ENCODE measurements at regions not wholly inside any gene's neighbourhood (a gene's known extent, or its start where the extent isn't known, plus 50 kb on each side); places are given as distances from the start of the nearest gene placed in this dataset.

- DNase-seq, result no peak
Observed at GRCh38 chr9:12934545-12935272, 159.9 kb downstream of the LURAP1L start.

DNA sequence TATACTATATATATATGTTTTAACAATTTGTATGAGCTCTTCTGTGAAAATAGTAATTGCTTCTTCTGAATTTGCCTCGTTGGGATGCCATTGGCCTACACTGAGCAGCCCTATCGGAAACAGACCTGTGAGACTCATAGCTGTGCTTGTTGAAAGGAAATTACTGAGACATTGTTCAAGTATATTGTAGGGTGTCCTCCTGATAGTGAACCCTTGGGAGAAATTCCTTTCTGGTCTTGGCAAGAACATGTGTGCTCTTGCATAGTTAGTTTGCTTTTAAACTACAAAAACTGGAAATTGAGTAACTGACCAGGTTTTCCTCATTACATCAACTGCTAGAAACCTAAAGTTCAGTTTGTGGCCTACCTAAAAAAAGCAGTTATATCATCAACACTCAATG lies 160.9 kb downstream of the LURAP1L start:
- no peak for DNase-seq

- DNase-seq, result no peak
Observed at GRCh38 chr9:12954441-12954840, 179.6 kb downstream of the LURAP1L start.

- no peak for DNase-seq
Observed at GRCh38 chr9:12955510-12956163, 180.8 kb downstream of the LURAP1L start.

DNA sequence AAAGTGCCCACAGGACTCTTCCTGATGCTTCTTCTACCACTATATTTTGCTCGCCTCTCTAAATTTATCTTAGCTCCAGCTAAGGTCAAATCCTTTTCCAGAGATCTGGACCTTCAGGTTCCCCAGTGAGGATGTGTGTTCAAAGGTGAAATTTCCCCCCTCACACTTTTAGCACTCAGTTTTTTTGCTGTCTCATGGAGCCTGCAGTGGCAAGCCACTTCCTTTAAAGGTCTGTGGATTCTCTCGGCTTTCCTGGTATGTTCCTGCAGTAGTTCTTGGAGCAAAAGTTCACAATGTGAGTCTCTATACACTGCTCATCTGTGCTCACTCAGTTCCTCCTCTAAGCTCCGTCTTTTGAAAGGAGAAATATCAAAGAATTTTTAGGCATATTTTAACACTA lies 181.4 kb downstream of the LURAP1L start:
- DNase-seq, result no peak

DNA sequence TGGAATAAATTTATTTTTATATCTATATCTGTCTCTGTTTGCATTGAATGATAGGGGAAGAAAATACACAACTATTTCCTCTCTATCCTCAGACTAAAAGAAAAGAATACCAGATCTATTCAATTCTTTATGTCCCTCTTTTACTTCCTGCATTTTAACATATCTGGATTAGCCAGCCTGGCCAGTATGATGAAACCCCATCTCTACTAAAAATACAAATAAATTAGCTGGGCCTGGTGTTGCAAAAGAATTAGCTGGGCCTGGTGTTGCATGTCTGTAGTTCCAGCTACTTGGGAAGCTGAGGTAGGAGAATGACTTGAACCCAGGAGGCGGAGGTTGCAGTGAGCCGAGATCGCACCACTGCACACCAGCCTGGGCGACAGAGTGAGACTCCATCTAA lies 182.0 kb downstream of the LURAP1L start:
- DNase-seq, result no peak

GRCh38 chr9:12958279-12958678 lies 183.5 kb downstream of the LURAP1L start:
- DNase-seq, result no peak

GRCh38 chr9:12958708-12959107 lies 183.9 kb downstream of the LURAP1L start:
- DNase-seq, result no peak

DNA sequence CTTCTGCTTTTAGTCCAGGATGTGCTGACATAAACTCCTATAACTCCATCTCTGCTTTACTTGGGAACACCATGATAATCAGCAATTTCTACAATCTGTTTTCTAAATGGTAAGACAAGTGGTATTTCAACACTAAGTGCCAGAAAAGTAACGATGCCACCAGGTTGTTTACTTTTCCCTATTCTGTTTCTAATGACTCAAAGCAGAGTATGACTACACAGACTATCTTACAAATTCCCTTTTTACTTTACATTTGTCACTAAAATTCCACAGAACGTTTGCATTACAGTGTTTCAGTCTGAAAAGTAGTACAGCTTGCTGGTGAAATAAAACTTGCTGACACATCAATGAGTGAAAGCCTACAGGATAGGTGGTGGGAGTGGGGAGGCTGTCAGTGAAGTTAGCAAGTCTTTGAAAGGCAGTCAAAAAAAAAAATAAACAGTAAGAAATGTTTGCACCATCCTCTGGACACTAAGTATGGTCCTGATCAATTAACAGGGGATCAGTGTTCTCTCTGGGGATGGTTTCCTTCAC lies 186.5 kb downstream of the LURAP1L start:
- no peak for DNase-seq

GRCh38 chr9:12963537-12963936 lies 188.7 kb downstream of the LURAP1L start:
- no peak for DNase-seq

- no peak for DNase-seq
Observed at GRCh38 chr9:12964271-12964670, 189.5 kb downstream of the LURAP1L start.

GRCh38 chr9:12965303-12965702 lies 190.5 kb downstream of the LURAP1L start:
- no peak for DNase-seq

DNA sequence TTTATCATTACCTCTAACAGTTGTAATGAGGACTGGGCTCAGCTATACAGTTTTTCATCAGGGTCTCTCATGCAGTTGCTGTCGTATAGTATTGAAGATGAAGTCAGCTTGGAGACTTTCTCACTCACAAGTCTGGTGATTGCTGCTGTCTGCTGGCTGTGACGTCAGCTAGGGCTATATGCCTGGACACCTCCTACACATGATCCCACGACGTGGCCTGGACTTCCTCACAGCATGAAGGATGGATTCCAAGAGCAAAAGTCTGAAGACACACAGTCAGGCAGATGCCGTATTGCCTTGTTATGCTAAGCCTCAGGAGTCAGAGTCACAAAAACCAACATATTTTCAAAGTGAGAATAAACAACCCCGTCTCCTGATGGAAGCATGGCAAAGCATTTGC lies 193.3 kb downstream of the LURAP1L start:
- no peak for DNase-seq

GRCh38 chr9:12972608-12973589 lies 198.1 kb downstream of the LURAP1L start:
- DNase-seq, result peak; percentile 64

DNA sequence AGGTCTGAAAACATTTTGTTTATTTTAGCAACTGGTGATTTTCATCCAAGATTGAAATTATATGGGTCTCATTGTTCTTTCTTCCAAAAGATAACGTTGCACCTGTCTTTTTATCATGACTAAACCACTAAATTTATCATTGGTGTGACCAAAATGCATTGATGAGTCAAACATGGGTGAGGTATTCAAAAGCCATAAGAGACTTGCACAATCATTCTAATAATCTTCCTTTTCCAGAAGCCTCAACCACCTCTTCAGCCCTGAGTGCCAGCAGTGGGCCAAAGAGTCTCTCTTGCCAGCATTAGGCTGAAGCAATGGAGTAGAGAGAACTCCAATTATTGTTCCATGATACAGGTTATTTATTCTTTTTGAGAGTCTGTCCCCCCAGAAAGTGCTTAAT lies 198.9 kb downstream of the LURAP1L start:
- DNase-seq, result no peak

GRCh38 chr9:12974671-12975070 lies 199.9 kb downstream of the LURAP1L start:
- no peak for DNase-seq

- DNase-seq, result no peak
Observed at GRCh38 chr9:12975496-12975895, 200.7 kb downstream of the LURAP1L start.

DNA sequence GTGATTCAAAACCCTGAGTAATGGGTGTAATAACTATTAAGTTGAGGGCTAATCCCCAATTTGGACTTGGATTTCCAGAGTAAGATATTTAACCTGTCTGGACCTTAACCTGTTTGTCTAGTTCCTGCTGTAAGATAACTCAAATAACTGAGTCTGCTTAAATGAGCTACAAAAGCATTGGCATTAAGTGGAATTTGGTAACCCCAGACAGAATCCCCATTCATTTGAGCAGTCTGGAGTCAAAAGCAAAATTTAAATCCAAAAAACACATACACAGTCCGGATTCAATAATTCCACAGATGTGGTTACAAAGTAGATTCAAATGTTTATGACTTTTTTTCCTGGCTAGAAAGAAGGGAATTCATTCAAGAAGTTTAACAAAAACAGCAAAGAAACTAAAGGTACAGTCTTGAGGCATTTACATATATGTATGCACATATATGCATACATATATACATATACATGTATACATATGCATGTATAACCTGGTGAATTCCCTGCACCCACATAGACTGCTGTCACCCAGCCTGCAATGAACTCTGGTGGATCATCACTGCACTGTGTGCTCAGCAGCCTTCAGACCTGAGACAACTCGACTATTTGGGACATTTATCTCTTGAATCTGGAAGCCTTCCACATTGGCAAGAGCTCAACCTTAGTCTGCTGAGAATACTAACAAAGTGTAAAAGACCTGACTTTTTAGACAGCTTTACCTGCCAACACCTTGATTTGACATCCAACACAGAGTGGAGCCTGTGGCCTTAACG lies 205.4 kb downstream of the LURAP1L start:
- no peak for DNase-seq

DNA sequence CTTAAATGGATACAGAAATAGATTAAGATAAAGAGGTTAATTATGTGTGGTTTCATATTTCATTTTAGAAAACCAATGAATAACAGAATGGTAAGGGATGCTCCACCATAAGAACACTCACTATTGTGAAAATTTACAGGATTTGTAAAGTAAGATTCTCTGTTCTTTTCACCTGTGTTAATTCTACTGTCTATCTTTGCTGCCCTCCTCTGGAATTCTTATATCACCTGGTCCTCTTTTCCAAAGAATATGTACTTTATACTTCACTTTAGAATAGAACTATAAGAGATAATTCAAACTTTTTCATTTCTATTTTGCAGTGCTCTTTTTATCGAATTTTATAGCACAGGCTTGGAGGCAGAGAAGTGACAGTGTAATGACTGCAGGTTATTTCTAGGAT lies 213.4 kb downstream of the LURAP1L start:
- DNase-seq, result no peak

DNA sequence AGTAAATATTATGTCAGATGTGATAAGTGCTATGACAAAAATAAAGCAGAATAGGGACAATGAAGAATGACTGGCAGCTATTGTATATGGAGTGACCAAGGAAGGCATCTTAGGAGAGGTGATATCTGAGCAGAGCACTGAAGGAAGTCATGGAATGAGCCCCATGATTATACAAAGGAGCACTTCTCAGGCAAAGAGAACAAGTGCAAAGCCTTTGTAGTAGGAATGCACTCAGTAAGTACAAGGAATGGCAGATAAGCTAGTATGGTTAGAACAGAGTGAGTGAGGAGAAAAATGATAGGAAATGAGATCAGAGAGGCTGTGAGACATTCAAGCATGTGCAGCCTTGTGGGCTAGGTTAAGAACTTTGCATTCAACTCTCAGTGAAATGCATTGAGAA lies 214.8 kb downstream of the LURAP1L start:
- DNase-seq, result no peak

DNA sequence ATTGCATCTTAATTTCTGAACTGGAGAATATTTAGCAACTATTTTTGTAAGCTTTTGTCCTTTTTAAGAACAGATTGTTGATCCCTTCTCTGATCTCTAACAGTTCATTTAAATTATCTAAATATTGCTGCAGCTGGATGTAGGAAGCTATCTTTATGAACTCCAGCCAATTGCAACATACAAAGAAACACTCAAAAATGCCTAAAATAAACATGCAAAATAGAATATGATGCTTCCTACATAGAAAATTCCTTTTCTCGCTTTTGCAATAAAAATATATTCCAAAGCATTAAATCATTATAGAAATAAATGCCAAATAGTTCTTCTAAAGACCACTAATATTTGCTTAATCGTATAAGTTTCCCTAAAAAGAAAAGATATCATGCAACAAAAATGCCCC lies 218.6 kb downstream of the LURAP1L start:
- no peak for DNase-seq

GRCh38 chr9:12997009-12997408 lies 222.2 kb downstream of the LURAP1L start:
- no peak for DNase-seq

All from NCI-H446 treated with DMSO at 0.1 percent for 48 hours (cell line).